ENCODE measurements at regions not wholly inside any gene's neighbourhood (a gene's known extent, or its start where the extent isn't known, plus 50 kb on each side); places are given as distances from the start of the nearest gene placed in this dataset.

GRCh38 chr7:46786221-46786954 lies 795.5 kb downstream of the TNS3 start:
- TF ChIP-seq, protein P1, sequence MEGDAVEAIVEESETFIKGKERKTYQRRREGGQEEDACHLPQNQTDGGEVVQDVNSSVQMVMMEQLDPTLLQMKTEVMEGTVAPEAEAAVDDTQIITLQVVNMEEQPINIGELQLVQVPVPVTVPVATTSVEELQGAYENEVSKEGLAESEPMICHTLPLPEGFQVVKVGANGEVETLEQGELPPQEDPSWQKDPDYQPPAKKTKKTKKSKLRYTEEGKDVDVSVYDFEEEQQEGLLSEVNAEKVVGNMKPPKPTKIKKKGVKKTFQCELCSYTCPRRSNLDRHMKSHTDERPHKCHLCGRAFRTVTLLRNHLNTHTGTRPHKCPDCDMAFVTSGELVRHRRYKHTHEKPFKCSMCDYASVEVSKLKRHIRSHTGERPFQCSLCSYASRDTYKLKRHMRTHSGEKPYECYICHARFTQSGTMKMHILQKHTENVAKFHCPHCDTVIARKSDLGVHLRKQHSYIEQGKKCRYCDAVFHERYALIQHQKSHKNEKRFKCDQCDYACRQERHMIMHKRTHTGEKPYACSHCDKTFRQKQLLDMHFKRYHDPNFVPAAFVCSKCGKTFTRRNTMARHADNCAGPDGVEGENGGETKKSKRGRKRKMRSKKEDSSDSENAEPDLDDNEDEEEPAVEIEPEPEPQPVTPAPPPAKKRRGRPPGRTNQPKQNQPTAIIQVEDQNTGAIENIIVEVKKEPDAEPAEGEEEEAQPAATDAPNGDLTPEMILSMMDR (IDR thresholded peaks at IDR 0.05) = no peak
- TF ChIP-seq POLR2AphosphoS5 (IDR thresholded peaks at IDR 0.05) = peak; percentile 83
